ENCODE measurements at regions not wholly inside any gene's neighbourhood (a gene's known extent, or its start where the extent isn't known, plus 50 kb on each side); places are given as distances from the start of the nearest gene placed in this dataset.

DNA sequence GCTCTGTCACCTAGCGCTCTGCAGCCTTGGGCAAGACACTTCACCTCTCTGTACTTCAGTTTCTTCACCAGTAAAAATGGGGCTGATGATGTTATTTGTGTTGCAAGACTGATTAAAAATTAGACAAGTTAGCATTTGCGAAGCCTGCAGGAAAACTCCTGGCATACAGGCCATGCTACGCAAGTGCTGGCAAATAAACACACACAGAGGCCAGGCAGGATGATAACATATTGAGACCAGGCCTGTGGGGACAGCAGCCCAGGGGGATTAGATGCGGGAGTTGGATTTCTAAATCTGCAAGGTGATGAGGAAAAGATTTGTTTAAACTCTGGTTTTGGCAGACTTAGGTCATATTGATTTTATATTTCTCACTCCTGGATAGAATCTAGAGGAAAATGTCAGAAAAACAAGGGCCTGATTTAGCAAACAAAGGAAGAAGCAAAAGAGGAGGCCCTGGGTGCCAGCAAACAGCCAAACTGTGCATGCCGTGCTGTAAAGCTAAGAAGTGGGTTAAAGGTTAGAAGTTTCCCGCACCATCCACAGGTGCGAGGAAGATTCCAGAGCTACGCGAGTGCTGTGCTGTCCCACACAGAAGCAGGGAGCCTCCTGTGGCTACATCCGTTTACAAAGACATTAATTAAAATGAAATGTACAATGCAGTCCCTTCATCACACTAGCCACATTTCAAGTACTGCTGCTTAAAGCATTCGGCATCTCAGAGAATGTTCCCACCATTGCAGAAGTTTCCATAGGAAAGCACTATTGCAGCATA lies 532.2 kb downstream of the NPHP4 start:
- TF ChIP-seq, protein P1, sequence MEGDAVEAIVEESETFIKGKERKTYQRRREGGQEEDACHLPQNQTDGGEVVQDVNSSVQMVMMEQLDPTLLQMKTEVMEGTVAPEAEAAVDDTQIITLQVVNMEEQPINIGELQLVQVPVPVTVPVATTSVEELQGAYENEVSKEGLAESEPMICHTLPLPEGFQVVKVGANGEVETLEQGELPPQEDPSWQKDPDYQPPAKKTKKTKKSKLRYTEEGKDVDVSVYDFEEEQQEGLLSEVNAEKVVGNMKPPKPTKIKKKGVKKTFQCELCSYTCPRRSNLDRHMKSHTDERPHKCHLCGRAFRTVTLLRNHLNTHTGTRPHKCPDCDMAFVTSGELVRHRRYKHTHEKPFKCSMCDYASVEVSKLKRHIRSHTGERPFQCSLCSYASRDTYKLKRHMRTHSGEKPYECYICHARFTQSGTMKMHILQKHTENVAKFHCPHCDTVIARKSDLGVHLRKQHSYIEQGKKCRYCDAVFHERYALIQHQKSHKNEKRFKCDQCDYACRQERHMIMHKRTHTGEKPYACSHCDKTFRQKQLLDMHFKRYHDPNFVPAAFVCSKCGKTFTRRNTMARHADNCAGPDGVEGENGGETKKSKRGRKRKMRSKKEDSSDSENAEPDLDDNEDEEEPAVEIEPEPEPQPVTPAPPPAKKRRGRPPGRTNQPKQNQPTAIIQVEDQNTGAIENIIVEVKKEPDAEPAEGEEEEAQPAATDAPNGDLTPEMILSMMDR (IDR thresholded peaks at IDR 0.05; ENCODE audit: borderline replicate concordance, extremely low read depth, insufficient read depth) = no peak
- no peak overlapping the region for H3K9ac ChIP-seq (ENCODE audit: low read length in 3 of 3)
- peaks cover 0 to 7% (median 0%) of the 10 kb centered on the region in 3 donors for H3K9me3 ChIP-seq (ENCODE audit: control insufficient read depth in 2 of 3, insufficient read depth in 1 of 3, low read length in 3 of 3)
- H3K4me3 ChIP-seq (ENCODE audit: low read length in 3 of 3) = no peak overlapping the region
- FAIRE-seq = no peak
- H3K4me1 ChIP-seq (ENCODE audit: control insufficient read depth in 2 of 3, insufficient read depth in 2 of 3, low read depth in 1 of 3, low read length in 3 of 3) = no peaks in the 10 kb centered on the region
- no peaks in the 10 kb centered on the region for H3K27me3 ChIP-seq (ENCODE audit: control insufficient read depth, insufficient read depth, low read length)
- intact Hi-C loops (cut with DNase I) = no loop called here
- no peak overlapping the region for H3K27ac ChIP-seq (ENCODE audit: low read depth in 2 of 2, low read length in 2 of 2)
- DNase-seq = no peak
- no peaks in the 10 kb centered on the region for H3K36me3 ChIP-seq (ENCODE audit: control insufficient read depth in 2 of 3, insufficient read depth in 3 of 3, low read length in 3 of 3)

DNA sequence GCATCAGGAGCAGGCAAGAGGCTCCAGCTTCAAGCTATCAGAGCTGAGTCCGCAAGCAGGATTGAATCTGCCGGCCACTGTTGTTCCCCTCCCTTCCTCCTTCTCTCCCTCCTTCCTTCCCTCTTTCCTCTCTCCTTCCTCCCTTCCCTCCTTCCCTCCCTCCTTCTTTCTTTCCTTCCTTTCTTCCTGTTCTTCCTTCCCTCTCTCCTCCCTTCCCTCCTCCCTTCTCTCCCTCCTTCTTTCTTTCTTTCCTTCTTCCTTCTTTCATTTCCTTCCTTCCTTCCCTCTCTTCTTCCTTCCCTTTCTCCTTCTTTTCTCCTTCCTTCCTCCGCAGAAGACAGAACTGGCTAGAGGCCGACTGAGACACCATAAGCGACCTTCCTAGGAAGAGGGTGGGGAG lies 534.0 kb downstream of the NPHP4 start:
- intact Hi-C loops (cut with DNase I) = no loop called here

DNA sequence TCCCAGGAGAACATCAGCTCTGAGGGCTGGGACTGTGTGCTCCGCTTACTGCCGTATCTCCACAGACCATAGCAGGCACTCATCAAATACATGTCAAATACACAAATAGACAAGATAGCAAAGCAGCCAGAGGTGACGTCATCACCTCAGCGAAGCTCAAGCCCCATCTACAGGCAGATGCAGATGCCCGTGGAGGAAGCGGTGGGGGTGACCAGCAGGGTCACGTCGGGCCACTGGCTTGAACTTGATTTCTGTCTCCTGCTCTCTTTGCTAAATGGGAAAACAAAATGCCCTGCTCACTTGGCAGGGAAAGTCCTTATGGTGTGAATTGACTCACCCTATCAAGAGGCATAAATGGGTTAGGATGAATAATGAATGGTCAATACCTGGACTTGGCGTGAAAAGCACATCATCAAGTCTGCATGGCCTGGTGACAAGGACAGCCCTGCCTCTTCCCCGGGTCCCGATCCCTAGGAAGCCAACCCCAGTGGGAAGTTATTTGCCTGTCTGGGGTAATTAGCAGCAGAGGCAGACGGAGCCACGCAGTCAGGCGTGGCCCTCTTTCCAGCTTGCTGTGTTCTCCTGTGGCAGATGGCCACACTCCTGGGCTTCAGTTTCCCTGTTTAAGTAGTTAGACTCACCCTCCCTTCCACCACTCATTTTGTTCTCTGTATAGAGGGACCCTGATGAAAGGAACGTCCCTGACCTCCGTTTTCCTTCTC lies 536.0 kb downstream of the NPHP4 start:
- no peaks in the 10 kb centered on the region for H3K4me1 ChIP-seq (ENCODE audit: control insufficient read depth in 2 of 3, insufficient read depth in 2 of 3, low read depth in 1 of 3, low read length in 3 of 3)
- H3K36me3 ChIP-seq (ENCODE audit: control insufficient read depth in 2 of 3, insufficient read depth in 3 of 3, low read length in 3 of 3) = no peaks in the 10 kb centered on the region
- FAIRE-seq (no peak), DNase-seq (peak in 1 of 5 donors; percentile 15)
- H3K9ac ChIP-seq (ENCODE audit: low read length in 3 of 3) = no peak overlapping the region
- TF ChIP-seq, protein P1 (IDR thresholded peaks at IDR 0.05; ENCODE audit: borderline replicate concordance, extremely low read depth, insufficient read depth) = no peak
- no peaks in the 10 kb centered on the region for H3K9me3 ChIP-seq (ENCODE audit: control insufficient read depth in 2 of 3, insufficient read depth in 1 of 3, low read length in 3 of 3)
- no peaks in the 10 kb centered on the region for H3K27me3 ChIP-seq (ENCODE audit: control insufficient read depth, insufficient read depth, low read length)
- no peak overlapping the region for H3K27ac ChIP-seq (ENCODE audit: low read depth in 2 of 2, low read length in 2 of 2)
- no peak overlapping the region for H3K4me3 ChIP-seq (ENCODE audit: low read length in 3 of 3)
- intact Hi-C loops (cut with DNase I) = no loop called here

More for the DNA sequence above, 534.0 kb downstream of the NPHP4 start:
- H3K9me3 ChIP-seq (ENCODE audit: control insufficient read depth in 2 of 3, insufficient read depth in 1 of 3, low read length in 3 of 3) = peaks cover 0 to 3% (median 0%) of the 10 kb centered on the region in 3 donors
- no peaks in the 10 kb centered on the region for H3K36me3 ChIP-seq (ENCODE audit: control insufficient read depth in 2 of 3, insufficient read depth in 3 of 3, low read length in 3 of 3)
- DNase-seq (no peak), FAIRE-seq (no peak)
- H3K27ac ChIP-seq (ENCODE audit: low read depth in 2 of 2, low read length in 2 of 2) = no peak overlapping the region
- TF ChIP-seq, protein P1 (IDR thresholded peaks at IDR 0.05; ENCODE audit: borderline replicate concordance, extremely low read depth, insufficient read depth) = no peak
- H3K9ac ChIP-seq (ENCODE audit: low read length in 3 of 3) = no peak overlapping the region
- H3K27me3 ChIP-seq (ENCODE audit: control insufficient read depth, insufficient read depth, low read length) = no peaks in the 10 kb centered on the region
- H3K4me1 ChIP-seq (ENCODE audit: control insufficient read depth in 2 of 3, insufficient read depth in 2 of 3, low read depth in 1 of 3, low read length in 3 of 3) = no peaks in the 10 kb centered on the region
- no peak overlapping the region for H3K4me3 ChIP-seq (ENCODE audit: low read length in 3 of 3)
